ENCODE measurements at regions not wholly inside any gene's neighbourhood (a gene's known extent, or its start where the extent isn't known, plus 50 kb on each side); places are given as distances from the start of the nearest gene placed in this dataset.
A peak's percentile ranks its signal among the peaks of the same experiment; 100 is the strongest.

DNA sequence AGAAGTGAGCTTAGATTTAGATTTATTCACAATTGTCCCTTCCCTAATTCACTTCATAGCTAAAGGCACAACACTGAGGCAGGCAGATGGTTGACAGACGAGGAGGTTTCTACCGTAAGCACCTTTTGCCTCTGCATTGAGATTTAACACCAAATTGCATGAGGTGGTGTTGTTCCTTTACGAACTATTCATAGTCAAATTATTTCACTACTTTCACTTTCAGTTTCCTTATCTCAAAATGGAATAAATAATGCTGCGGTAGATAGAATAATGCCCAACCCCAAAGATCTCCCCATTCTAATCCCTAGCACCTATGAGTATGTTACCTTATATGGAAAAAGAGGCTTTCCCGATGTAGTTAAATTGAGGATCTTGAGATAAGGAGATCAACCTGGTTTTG is 58.9 kb upstream of the LINC00305 start:
- Histone ChIP-seq H3K4me3 (peak overlapping the region in 1 of 3 donors; percentile 9), H3K4me1 (no peaks in the 10 kb centered on the region), H3K27me3 (no peaks in the 10 kb centered on the region), H3K36me3 (no peaks in the 10 kb centered on the region), H3K27ac (no peak overlapping the region), H3K9me3 (no peaks in the 10 kb centered on the region)
- TF ChIP-seq, protein P1, sequence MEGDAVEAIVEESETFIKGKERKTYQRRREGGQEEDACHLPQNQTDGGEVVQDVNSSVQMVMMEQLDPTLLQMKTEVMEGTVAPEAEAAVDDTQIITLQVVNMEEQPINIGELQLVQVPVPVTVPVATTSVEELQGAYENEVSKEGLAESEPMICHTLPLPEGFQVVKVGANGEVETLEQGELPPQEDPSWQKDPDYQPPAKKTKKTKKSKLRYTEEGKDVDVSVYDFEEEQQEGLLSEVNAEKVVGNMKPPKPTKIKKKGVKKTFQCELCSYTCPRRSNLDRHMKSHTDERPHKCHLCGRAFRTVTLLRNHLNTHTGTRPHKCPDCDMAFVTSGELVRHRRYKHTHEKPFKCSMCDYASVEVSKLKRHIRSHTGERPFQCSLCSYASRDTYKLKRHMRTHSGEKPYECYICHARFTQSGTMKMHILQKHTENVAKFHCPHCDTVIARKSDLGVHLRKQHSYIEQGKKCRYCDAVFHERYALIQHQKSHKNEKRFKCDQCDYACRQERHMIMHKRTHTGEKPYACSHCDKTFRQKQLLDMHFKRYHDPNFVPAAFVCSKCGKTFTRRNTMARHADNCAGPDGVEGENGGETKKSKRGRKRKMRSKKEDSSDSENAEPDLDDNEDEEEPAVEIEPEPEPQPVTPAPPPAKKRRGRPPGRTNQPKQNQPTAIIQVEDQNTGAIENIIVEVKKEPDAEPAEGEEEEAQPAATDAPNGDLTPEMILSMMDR (IDR thresholded peaks at IDR 0.05), result no peak
- no peak for TF ChIP-seq POLR2A (IDR thresholded peaks at IDR 0.05)
- no peak for TF ChIP-seq POLR2AphosphoS5 (IDR thresholded peaks at IDR 0.05)
- intact Hi-C loops (cut with DNase I; ENCODE audit: low total_unique reads), result no loop called here
- no peak for DNase-seq (ENCODE audit: low spot score in 2 of 2)

DNA sequence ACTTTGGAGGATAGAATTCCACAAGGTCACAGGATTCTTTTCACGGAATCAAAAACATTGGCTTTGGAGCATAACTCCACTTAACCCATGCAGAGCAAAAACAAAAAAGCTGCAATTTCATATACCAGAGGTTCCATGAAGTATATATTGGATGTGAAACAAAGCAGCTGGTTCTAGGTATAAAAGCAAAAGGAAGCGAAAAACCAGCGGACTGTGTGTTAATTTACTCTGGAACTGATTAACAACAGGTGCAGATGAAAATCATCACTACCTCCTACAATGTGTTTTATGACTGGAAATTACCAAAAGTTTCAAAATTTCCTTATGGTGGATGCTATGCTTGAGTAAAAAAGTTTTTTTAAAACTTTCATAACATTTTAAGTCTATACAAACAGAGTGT is 54.4 kb upstream of the LINC00305 start:
- H3K27ac ChIP-seq, result no peak overlapping the region
- intact Hi-C loops (cut with DNase I; ENCODE audit: low total_unique reads), result no loop called here
- H3K4me3 ChIP-seq, result no peak overlapping the region
- H3K36me3 ChIP-seq, result no peaks in the 10 kb centered on the region
- TF ChIP-seq POLR2AphosphoS5 (IDR thresholded peaks at IDR 0.05) (no peak), POLR2A (IDR thresholded peaks at IDR 0.05) (no peak)
- TF ChIP-seq, protein P1 (IDR thresholded peaks at IDR 0.05), result no peak
- H3K4me1 ChIP-seq, result no peaks in the 10 kb centered on the region
- H3K9me3 ChIP-seq, result no peaks in the 10 kb centered on the region
- H3K27me3 ChIP-seq, result no peaks in the 10 kb centered on the region
- DNase-seq (ENCODE audit: low spot score in 2 of 2), result no peak

DNA sequence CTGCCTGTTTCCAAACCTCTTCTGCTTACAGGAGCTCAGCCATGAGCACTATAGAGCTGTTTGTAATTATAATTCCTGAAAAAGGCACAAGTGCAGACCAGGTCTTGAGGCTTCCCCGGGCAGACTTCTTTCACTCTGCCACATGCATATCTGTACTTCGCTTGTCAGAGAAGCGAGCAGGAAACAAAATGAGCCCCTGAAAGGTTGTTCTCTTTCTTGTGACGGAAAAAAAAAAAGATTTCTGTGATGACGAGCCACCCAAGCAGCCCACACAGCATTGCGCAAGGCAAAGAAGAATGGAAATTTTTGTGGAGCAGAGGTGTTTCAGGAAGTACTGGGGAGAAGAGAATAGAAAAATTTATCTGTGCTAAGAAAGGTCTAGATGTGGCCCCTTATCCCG is 54.0 kb upstream of the LINC00305 start:
- DNase-seq (ENCODE audit: low spot score in 2 of 2), result no peak
- intact Hi-C loops (cut with DNase I; ENCODE audit: low total_unique reads), result no loop called here
- H3K27me3 ChIP-seq, result no peaks in the 10 kb centered on the region

GRCh38 chr18:64202210-64202836 is 53.4 kb upstream of the LINC00305 start:
- no peak for TF ChIP-seq POLR2AphosphoS5 (IDR thresholded peaks at IDR 0.05)
- no peak for TF ChIP-seq POLR2A (IDR thresholded peaks at IDR 0.05)
- TF ChIP-seq, protein P1 (IDR thresholded peaks at IDR 0.05), result no peak
- Histone ChIP-seq H3K27ac (no peak overlapping the region), H3K27me3 (no peaks in the 10 kb centered on the region), H3K9me3 (no peaks in the 10 kb centered on the region), H3K4me3 (no peak overlapping the region), H3K4me1 (no peaks in the 10 kb centered on the region), H3K36me3 (no peaks in the 10 kb centered on the region)
- intact Hi-C loops (cut with DNase I; ENCODE audit: low total_unique reads), result no loop called here
- no peak for DNase-seq (ENCODE audit: low spot score in 2 of 2)

More for the DNA sequence above, 54.0 kb upstream of the LINC00305 start:
- Histone ChIP-seq H3K9me3 (no peaks in the 10 kb centered on the region), H3K36me3 (no peaks in the 10 kb centered on the region), H3K4me1 (no peaks in the 10 kb centered on the region), H3K4me3 (no peak overlapping the region), H3K27ac (no peak overlapping the region)
- TF ChIP-seq POLR2A (IDR thresholded peaks at IDR 0.05) (no peak), POLR2AphosphoS5 (IDR thresholded peaks at IDR 0.05) (no peak)
- TF ChIP-seq, protein P1 (IDR thresholded peaks at IDR 0.05), result no peak

DNA sequence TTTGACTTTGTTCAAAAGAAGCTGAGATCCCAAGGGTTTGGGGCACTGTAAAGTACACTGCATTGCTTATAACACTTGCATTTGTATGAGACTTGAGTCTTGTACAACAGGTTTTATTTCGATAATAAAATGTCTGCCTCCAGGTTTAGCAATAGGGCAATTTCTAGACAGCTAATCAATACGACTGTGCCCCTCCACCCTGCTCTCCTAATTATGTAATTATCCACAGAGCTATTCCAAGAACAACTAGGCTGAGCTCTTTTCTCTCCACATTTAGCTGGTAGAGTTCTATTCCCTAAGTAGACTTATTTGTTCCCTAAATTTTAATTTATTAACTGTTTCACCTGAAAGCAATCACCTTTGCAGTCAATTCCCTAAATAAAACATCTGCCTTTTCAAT is 52.9 kb upstream of the LINC00305 start:
- TF ChIP-seq, protein P1 (IDR thresholded peaks at IDR 0.05), result no peak
- no peak for TF ChIP-seq POLR2A (IDR thresholded peaks at IDR 0.05)
- TF ChIP-seq POLR2AphosphoS5 (IDR thresholded peaks at IDR 0.05), result no peak
- no peak for DNase-seq (ENCODE audit: low spot score in 2 of 2)
- Histone ChIP-seq H3K36me3 (no peaks in the 10 kb centered on the region), H3K4me3 (no peak overlapping the region), H3K27ac (no peak overlapping the region), H3K9me3 (no peaks in the 10 kb centered on the region), H3K4me1 (no peaks in the 10 kb centered on the region), H3K27me3 (no peaks in the 10 kb centered on the region)
- intact Hi-C loops (cut with DNase I; ENCODE audit: low total_unique reads), result no loop called here
